ENCODE measurements at regions not wholly inside any gene's neighbourhood (a gene's known extent, or its start where the extent isn't known, plus 50 kb on each side); places are given as distances from the start of the nearest gene placed in this dataset.
"Not testable (repeated sequence)": the region's sequence is repeated elsewhere in the genome, so short reads cannot be mapped to it uniquely, and the experiment has no call there.

- no peak for DNase-seq
Measured at GRCh38 chr5:18380729-18381362, 746.6 kb downstream of the TAF11L14 start.

- DNase-seq: no peak
Measured at GRCh38 chr5:18393565-18394442, 759.5 kb downstream of the TAF11L14 start.

GRCh38 chr5:18394443-18394804, 760.2 kb downstream of the TAF11L14 start:
- DNase-seq: no peak

DNA sequence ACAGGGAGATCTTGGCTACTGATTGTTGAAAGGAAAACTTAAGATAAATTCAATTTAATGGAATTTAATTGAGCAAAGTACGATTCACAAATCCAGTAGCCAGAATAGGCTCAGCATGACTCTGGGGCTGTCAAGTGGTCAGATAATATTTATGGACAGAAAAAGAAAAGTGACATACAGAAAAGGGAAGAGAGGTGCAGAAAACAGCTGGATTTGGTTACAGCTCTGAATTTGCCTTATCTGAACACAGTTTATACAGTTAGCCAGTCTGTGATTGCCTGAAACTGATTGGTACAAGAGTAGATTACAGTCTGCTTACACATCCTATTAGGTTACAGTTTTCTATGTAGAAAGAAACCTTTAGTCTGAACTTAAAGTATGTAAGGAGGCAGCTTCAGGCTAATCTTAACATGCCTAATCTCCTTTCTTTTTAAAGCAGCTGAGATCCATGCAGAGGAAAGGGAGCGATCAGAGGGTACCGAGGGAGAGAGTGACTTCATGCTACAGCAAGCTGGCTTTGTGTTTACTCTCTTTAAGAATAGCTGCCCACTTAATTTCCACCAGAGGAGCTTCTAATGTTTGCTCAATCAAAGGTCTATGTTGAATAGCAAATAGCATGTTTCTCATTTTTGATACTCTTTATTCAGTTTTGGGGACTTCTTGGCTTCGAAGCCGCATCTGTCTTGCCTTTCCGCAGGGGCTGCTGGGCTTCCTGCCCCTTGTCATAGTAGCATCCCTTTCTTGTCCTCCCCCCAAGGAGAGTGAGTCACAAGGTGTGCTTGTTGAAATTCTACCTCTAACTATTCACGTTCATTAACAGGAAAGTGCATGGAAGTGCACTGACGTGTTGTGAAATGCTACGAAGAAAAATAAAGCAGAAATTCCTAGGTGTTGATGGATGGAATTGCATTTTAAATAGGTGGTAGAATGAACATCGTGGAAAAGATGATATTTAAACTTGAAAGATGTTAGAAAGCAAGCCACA, 761.2 kb downstream of the TAF11L14 start:
- no peak for DNase-seq

- no peak for DNase-seq
Measured at GRCh38 chr5:18397371-18397770, 763.1 kb downstream of the TAF11L14 start.

GRCh38 chr5:18397891-18398290, 763.6 kb downstream of the TAF11L14 start:
- DNase-seq: no peak

- not testable (repeated sequence) for DNase-seq
Measured at GRCh38 chr5:18399461-18400327, 765.4 kb downstream of the TAF11L14 start.

DNA sequence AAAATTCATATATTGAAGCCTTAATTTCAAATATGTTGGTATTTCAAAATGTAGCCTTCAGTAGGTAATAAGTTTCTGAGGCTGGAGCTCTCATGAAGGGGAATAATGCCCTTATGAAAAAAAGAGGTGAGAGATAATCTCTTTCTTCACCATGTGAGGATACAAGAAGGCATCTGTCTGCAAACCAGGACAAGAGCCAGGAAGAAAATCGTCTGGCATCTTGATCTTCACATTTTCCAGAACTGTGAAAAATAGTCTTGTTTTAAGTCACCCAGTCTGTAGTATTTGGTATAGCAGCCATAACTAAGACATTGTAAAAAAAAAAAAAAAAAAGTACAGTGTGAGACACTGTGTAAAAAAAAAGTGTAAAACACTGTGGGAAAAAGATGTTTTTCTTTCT, 768.9 kb downstream of the TAF11L14 start:
- no peak for DNase-seq

DNA sequence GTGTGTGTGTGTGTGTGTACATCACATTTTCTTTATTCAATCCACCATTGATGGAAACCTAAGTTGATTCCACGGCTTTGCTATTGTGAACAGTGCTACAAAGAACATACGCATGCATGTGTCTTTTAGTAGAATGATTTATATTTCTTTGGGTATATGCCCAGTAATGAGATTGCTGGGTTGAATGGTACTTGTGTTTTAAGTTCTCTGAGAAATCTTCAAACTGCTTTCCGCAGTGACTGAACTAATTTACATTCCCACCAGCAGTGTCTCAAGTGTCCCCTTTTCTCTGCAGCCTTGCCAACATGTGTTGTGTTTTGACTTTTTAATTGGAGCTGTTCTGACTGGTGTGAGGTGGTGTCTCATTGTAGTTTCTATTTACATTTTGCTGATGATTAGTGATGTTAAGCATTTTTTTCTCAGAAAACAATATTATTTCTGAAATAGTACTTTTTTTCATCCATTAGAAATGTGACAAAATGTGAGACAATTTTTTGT, 769.7 kb downstream of the TAF11L14 start:
- DNase-seq: no peak

GRCh38 chr5:18420711-18421110, 786.5 kb downstream of the TAF11L14 start:
- no peak for DNase-seq

- DNase-seq: no peak
Measured at GRCh38 chr5:18433336-18433735, 799.1 kb downstream of the TAF11L14 start.

- DNase-seq: no peak
Measured at GRCh38 chr5:18438126-18438525, 803.9 kb downstream of the TAF11L14 start.

- no peak for DNase-seq
Measured at GRCh38 chr5:18455521-18455920, 821.3 kb downstream of the TAF11L14 start.

- DNase-seq: no peak
Measured at GRCh38 chr5:18457255-18457654, 823.0 kb downstream of the TAF11L14 start.

DNA sequence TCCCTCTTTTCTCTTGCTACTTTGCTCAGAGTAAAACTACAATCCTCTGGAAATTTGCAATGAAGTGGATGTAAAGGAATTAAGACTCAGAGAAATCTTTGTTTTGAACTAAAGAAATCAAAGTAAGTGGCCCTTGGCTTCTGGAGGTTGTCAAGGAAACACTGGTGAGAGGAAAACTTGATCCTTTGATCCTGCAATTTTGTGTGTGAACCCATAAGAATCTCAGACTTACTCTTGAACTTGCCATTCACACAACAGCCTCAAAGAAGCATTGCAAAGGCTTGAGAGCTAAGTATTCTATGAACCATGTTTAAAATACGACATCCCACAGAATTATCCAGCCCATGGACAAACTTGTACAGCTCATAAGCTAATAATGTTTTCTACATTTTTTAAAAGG, 827.5 kb downstream of the TAF11L14 start:
- no peak for DNase-seq

DNA sequence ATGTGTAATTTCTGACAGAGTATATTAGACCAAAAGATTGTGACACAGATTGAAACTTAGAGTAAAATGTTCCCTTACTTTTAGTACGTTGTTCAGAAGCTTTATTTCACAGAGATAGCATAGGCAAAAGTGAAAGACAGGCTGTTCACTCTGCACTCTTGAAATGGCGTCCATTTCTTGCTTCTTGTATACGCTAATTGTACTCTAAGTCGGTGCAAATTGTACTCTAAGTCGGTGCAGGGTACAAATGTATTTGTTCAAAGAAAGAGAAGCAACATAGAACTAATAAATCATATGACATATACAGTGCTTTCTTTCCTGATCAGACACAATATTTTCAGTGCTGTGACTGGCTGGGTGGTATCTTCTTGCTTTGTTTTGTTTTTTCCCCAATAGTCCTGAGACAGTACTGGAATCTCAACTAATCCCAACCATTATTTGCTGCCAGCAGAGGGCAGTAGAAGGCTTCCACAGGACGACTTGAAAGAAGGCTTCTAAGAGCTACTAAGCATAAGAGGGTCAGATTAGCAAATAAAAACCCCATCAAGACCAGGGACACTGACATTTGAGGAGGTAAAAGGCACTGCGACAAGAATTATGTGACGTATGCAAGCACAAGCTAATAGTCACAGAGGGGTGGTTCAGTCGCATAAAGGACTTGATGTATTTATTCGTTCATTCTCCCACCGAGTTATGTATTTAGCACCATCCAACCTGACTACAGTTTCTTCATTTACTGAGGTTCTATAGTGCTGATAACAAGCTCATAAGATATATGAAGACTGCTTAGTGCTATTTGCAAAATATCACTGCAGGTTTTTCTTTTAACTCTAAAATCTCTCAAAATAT, 831.8 kb downstream of the TAF11L14 start:
- peak in 1 of 2 experiments; percentile 10 for DNase-seq

- no peak for DNase-seq
Measured at GRCh38 chr5:18466731-18467130, 832.5 kb downstream of the TAF11L14 start.

DNA sequence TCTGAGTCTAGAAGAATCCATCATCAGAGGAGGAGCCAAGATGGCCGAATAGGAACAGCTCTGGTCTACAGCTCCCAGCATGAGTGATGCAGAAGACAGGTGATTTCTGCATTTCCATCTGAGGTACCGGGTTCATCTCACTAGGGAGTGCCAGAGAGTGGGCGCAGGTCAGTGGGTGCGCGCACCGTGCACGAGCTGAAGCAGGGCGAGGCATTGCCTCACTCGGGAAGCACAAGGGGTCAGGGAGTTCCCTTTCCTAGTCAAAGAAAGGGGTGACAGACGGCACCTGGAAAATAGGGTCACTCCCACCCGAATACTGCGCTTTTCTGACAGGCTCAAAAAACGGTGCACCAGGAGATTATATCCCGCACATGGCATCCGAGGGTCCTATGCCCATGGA, 837.5 kb downstream of the TAF11L14 start:
- not testable (repeated sequence) for DNase-seq

GRCh38 chr5:18483451-18483850, 849.2 kb downstream of the TAF11L14 start:
- no peak for DNase-seq

DNA sequence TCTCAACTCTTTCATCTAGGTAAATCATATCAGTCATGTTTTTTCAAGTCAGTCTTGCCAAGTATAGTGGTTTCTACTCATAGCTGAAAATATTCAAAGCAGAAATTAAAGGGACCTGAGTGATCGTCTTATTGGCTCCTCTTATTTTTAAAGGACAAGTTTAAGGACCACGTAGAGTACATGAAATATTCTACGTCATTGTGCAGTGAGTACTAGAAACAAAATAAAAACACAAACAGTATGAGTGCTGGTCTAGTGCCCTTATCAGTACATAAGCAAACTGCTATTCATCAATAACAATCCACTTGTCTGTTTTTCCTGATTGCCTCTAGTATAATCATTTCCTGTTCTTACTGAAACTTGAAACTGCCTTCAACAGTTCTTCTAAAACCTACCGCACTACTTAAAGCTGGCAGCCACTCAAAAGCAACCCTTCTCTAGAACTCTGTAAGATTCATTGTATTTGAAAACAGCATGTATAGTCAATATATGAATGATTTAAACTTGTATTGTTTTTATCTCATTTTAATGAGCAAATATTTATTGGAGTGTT, 853.7 kb downstream of the TAF11L14 start:
- DNase-seq: no peak

DNA sequence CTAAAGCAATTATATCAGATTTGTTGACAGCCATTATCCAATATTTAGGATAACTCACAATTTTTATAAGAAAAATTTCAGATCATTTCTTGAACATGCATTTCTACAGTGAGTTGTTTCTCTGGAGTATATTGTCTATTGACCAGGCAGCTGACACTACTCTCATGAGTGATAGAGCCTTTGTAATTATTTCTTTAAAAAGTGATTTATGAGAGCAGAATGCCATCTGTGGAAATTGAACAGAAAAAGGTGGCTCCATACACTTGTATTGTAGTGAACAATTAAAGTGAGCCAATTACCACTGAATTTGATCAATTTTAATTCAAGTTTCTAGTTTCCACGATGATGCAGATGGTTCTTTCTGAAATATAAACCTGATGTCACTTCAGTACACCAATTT, 855.4 kb downstream of the TAF11L14 start:
- no peak for DNase-seq

All from NCI-H187 (cell line).